ENCODE measurements at regions not wholly inside any gene's neighbourhood (a gene's known extent, or its start where the extent isn't known, plus 50 kb on each side); places are given as distances from the start of the nearest gene placed in this dataset.

DNA sequence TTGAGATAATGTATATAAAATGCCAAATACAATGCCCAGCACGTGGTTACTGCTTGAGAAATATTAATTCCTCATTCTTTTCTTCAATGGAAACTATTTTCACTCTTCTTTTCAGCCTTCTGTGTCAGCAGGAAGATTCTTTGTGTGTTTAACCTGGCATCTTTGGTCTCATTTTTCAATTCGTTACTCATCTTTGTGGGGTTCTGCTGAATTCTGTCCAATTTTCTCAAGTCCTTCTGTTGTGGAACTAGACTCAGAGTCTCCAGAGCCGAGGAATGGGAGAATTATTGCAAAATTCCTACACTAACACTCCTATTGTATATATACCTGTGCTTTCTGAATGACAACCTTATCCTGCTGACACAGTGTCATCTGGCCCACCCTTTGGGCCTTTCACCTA is 96.8 kb upstream of the RGMA start:
- SMC1A ChIA-PET (ENCODE audit: uncharacterized antibody, unreplicated experiment): no interaction called here

More for the DNA sequence above, 96.8 kb upstream of the RGMA start:
- BruUV-seq (replicated peaks): no TSS peak
- no peaks in the 10 kb centered on the region for H3K36me3 ChIP-seq (ENCODE audit: control insufficient read depth in 2 of 2, insufficient read depth in 2 of 2, low read length in 1 of 2)
- intact Hi-C loops (cut with micrococcal nuclease; ENCODE audit: unreplicated experiment): no loop called here
- peaks cover 0 to 2% of the 10 kb centered on the region in 2 experiments; a peak in 1 of 4 replicates for H3K27me3 ChIP-seq (replicated peaks in 1 of 2; ENCODE audit: control insufficient read depth in 2 of 2, insufficient read depth in 2 of 2, low read length in 1 of 2)
- no peak overlapping the region for H3K9ac ChIP-seq (ENCODE audit: control insufficient read depth, insufficient read depth, low read length)
- H3K4me1 ChIP-seq (ENCODE audit: control insufficient read depth, insufficient read depth, low read length): no peaks in the 10 kb centered on the region
- ChIA-PET POLR2A (no interaction called here), CTCF (no interaction called here), RAD21 (ENCODE audit: unreplicated experiment) (no interaction called here)
- H4K20me1 ChIP-seq (ENCODE audit: control insufficient read depth, insufficient read depth): no peaks in the 10 kb centered on the region
- no peak for DNase-seq (ENCODE audit: low read depth, low spot score)
- TF ChIP-seq GATAD2B (conservative IDR thresholded peaks at IDR 0.05; ENCODE audit: low read depth): no peak
- TF ChIP-seq SUZ12 (IDR thresholded peaks at IDR 0.05; ENCODE audit: unreplicated experiment): no peak
- no peak for TF ChIP-seq NFIC (IDR thresholded peaks at IDR 0.05; ENCODE audit: low read depth, low read length)
- TF ChIP-seq, protein P1, sequence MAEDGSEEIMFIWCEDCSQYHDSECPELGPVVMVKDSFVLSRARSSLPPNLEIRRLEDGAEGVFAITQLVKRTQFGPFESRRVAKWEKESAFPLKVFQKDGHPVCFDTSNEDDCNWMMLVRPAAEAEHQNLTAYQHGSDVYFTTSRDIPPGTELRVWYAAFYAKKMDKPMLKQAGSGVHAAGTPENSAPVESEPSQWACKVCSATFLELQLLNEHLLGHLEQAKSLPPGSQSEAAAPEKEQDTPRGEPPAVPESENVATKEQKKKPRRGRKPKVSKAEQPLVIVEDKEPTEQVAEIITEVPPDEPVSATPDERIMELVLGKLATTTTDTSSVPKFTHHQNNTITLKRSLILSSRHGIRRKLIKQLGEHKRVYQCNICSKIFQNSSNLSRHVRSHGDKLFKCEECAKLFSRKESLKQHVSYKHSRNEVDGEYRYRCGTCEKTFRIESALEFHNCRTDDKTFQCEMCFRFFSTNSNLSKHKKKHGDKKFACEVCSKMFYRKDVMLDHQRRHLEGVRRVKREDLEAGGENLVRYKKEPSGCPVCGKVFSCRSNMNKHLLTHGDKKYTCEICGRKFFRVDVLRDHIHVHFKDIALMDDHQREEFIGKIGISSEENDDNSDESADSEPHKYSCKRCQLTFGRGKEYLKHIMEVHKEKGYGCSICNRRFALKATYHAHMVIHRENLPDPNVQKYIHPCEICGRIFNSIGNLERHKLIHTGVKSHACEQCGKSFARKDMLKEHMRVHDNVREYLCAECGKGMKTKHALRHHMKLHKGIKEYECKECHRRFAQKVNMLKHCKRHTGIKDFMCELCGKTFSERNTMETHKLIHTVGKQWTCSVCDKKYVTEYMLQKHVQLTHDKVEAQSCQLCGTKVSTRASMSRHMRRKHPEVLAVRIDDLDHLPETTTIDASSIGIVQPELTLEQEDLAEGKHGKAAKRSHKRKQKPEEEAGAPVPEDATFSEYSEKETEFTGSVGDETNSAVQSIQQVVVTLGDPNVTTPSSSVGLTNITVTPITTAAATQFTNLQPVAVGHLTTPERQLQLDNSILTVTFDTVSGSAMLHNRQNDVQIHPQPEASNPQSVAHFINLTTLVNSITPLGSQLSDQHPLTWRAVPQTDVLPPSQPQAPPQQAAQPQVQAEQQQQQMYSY (CRISPR knock-in tag; IDR thresholded peaks at IDR 0.05): no peak
- no peak for TF ChIP-seq SMAD1 (IDR thresholded peaks at IDR 0.05; ENCODE audit: low read depth, partially characterized antibody)
- no peak for TF ChIP-seq EP300 (IDR thresholded peaks at IDR 0.05; ENCODE audit: borderline replicate concordance in 1 of 2, control insufficient read depth in 1 of 2, low read depth in 2 of 2, low read length in 2 of 2)
- no peak for TF ChIP-seq JUND (IDR thresholded peaks at IDR 0.05; ENCODE audit: low read depth, low read length)
- TF ChIP-seq, protein P2, sequence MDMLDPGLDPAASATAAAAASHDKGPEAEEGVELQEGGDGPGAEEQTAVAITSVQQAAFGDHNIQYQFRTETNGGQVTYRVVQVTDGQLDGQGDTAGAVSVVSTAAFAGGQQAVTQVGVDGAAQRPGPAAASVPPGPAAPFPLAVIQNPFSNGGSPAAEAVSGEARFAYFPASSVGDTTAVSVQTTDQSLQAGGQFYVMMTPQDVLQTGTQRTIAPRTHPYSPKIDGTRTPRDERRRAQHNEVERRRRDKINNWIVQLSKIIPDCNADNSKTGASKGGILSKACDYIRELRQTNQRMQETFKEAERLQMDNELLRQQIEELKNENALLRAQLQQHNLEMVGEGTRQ (IDR thresholded peaks at IDR 0.05; ENCODE audit: borderline replicate concordance, low read depth, low read length): no peak
- TF ChIP-seq, protein P3, sequence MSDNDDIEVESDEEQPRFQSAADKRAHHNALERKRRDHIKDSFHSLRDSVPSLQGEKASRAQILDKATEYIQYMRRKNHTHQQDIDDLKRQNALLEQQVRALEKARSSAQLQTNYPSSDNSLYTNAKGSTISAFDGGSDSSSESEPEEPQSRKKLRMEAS (IDR thresholded peaks at IDR 0.05; ENCODE audit: low read depth, low read length): no peak
- no peak for TF ChIP-seq KDM1A (IDR thresholded peaks at IDR 0.05; ENCODE audit: borderline replicate concordance)
- TF ChIP-seq MEF2A (IDR thresholded peaks at IDR 0.05; ENCODE audit: insufficient read depth, low read depth, low read length): no peak
- no peak for TF ChIP-seq HCFC1 (IDR thresholded peaks at IDR 0.05; ENCODE audit: low read length)
- TF ChIP-seq, protein P4, sequence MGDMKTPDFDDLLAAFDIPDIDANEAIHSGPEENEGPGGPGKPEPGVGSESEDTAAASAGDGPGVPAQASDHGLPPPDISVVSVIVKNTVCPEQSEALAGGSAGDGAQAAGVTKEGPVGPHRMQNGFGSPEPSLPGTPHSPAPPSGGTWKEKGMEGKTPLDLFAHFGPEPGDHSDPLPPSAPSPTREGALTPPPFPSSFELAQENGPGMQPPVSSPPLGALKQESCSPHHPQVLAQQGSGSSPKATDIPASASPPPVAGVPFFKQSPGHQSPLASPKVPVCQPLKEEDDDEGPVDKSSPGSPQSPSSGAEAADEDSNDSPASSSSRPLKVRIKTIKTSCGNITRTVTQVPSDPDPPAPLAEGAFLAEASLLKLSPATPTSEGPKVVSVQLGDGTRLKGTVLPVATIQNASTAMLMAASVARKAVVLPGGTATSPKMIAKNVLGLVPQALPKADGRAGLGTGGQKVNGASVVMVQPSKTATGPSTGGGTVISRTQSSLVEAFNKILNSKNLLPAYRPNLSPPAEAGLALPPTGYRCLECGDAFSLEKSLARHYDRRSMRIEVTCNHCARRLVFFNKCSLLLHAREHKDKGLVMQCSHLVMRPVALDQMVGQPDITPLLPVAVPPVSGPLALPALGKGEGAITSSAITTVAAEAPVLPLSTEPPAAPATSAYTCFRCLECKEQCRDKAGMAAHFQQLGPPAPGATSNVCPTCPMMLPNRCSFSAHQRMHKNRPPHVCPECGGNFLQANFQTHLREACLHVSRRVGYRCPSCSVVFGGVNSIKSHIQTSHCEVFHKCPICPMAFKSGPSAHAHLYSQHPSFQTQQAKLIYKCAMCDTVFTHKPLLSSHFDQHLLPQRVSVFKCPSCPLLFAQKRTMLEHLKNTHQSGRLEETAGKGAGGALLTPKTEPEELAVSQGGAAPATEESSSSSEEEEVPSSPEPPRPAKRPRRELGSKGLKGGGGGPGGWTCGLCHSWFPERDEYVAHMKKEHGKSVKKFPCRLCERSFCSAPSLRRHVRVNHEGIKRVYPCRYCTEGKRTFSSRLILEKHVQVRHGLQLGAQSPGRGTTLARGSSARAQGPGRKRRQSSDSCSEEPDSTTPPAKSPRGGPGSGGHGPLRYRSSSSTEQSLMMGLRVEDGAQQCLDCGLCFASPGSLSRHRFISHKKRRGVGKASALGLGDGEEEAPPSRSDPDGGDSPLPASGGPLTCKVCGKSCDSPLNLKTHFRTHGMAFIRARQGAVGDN (IDR thresholded peaks at IDR 0.05): no peak
- TF ChIP-seq ESRRA (IDR thresholded peaks at IDR 0.05; ENCODE audit: low read length): no peak
- TF ChIP-seq KAT2A (conservative IDR thresholded peaks at IDR 0.05; ENCODE audit: control insufficient read depth, low read depth, low read length): no peak
- in situ Hi-C loops (cut with MboI): no loop called here
- H2AFZ ChIP-seq (ENCODE audit: control insufficient read depth, low read depth, low read length): no peak overlapping the region
- FAIRE-seq: no peak
- H3K4me2 ChIP-seq (ENCODE audit: control insufficient read depth, insufficient read depth): no peak overlapping the region
- 6% methylated on average over 3 of the region's 3 CpGs for WGBS (ENCODE audit: insufficient coverage, insufficient replicate concordance, low lambda C conversion rate, missing lambda C conversion rate)
- no peaks in the 10 kb centered on the region for H3K9me3 ChIP-seq (replicated peaks; ENCODE audit: control insufficient read depth, insufficient read depth, low read length)
- no peak for ATAC-seq
- no peak overlapping the region for H3K4me3 ChIP-seq
- H3K79me2 ChIP-seq (ENCODE audit: control insufficient read depth, insufficient read depth, low read length): no peaks in the 10 kb centered on the region
- no peak overlapping the region for H3K27ac ChIP-seq (ENCODE audit: control insufficient read depth, insufficient read depth)

All from GM12878 (cell line).